WTC11 (cell line): ENCODE measurements at regions not wholly inside any gene's neighbourhood (a gene's known extent, or its start where the extent isn't known, plus 50 kb on each side); places are given as distances from the start of the nearest gene placed in this dataset.

ENCODE experiments used
- ATAC-seq: fragments of 200-7000 bp; cut with Tn5 transposase; 2 replicates; pipeline ENCODE4 v1.10.0; 2021; ENCODE audit warnings: mild to moderate bottlenecking, moderate library complexity
- CTCF ChIA-PET: fragments of 300-600 bp; sonication (Branson Sonifier 250); formaldehyde crosslinking; loops from one replicate; lab custom pipeline; 2021; ENCODE audit warnings: antibody characterized with exemption; lab: Charles Lee
- POLR2A ChIA-PET: fragments of 350-600 bp; sonication (Branson Sonifier 250); formaldehyde crosslinking; loops from one replicate; lab custom pipeline; 2021; ENCODE audit warnings: antibody characterized with exemption; lab: Charles Lee
- DNase-seq: peaks from one replicate; pipeline ENCODE4 v3.0.0; 2021; ENCODE audit warnings: low spot score
- H3K27ac Mint-ChIP-seq: 2 replicates; pipeline ENCODE4 v1.8.0; 2021; ENCODE audit warnings: mixed read lengths
- H3K27me3 Mint-ChIP-seq: 2 replicates; pipeline ENCODE4 v1.8.0; 2021; ENCODE audit warnings: low read depth, mild to moderate bottlenecking, moderate library complexity, mixed read lengths
- H3K36me3 Mint-ChIP-seq: 2 replicates; pipeline ENCODE4 v1.8.0; 2021; ENCODE audit warnings: mixed read lengths
- H3K4me1 Mint-ChIP-seq: 2 replicates; pipeline ENCODE4 v1.8.0; 2022; ENCODE audit warnings: mixed read lengths
- H3K4me3 Mint-ChIP-seq: 2 replicates; pipeline ENCODE4 v1.8.0; 2021; ENCODE audit warnings: mild to moderate bottlenecking, moderate library complexity, mixed read lengths
- H3K9me3 Mint-ChIP-seq: 2 replicates; pipeline ENCODE4 v1.8.0; 2021; ENCODE audit warnings: mixed read lengths
- ATF1 ChIP-seq: sonication (generic); formaldehyde crosslinking; IDR thresholded peaks from 2 replicates; pipeline ENCODE4 v1.8.1; 2023; ENCODE audit warnings: mild to moderate bottlenecking, moderate library complexity, missing genetic modification reagents
- CDX4 ChIP-seq: fragments of 250-450 bp; sonication (Bioruptor Pico); IDR thresholded peaks from 2 replicates; pipeline ENCODE4 v1.9.0; 2021; ENCODE audit warnings: moderate library complexity, mild to moderate bottlenecking, inconsistent platforms, borderline replicate concordance
- E2F1 ChIP-seq: sonication (generic); formaldehyde crosslinking; IDR thresholded peaks from 2 replicates; pipeline ENCODE4 v1.8.0; 2022; ENCODE audit warnings: mild to moderate bottlenecking, missing genetic modification reagents
- E2F5 ChIP-seq: sonication (generic); formaldehyde crosslinking; IDR thresholded peaks from 2 replicates; pipeline ENCODE4 v1.8.1; 2022; ENCODE audit warnings: mild to moderate bottlenecking, moderate library complexity, missing genetic modification reagents
- FOXK1 ChIP-seq: sonication (generic); formaldehyde crosslinking; IDR thresholded peaks from 2 replicates; pipeline ENCODE4 v1.8.0; 2022; ENCODE audit warnings: mild to moderate bottlenecking, moderate library complexity, missing genetic modification reagents
- GTF2I ChIP-seq: fragments of 250-450 bp; sonication (Bioruptor Pico); conservative IDR thresholded peaks from 2 replicates; pipeline ENCODE4 v1.4.0; 2021; ENCODE audit warnings: mild to moderate bottlenecking
- JAZF1 ChIP-seq: fragments of 250-450 bp; sonication (Bioruptor Pico); IDR thresholded peaks from 2 replicates; pipeline ENCODE4 v1.9.0; 2021; ENCODE audit warnings: moderate library complexity, mild to moderate bottlenecking, inconsistent platforms
- NFATC4 ChIP-seq: fragments of 250-450 bp; sonication (Bioruptor Pico); IDR thresholded peaks from 2 replicates; pipeline ENCODE4 v1.9.0; 2021; ENCODE audit warnings: mild to moderate bottlenecking
- NR3C1 ChIP-seq: sonication (generic); formaldehyde crosslinking; conservative IDR thresholded peaks from 2 replicates; pipeline ENCODE4 v1.8.1; 2023; ENCODE audit warnings: low read depth, mild to moderate bottlenecking, missing genetic modification reagents
- OVOL2 ChIP-seq: fragments of 250-450 bp; sonication (Bioruptor Pico); IDR thresholded peaks from 2 replicates; pipeline ENCODE4 v1.9.0; 2021; ENCODE audit warnings: mild to moderate bottlenecking, borderline replicate concordance
- SMAD4 ChIP-seq: sonication (generic); formaldehyde crosslinking; IDR thresholded peaks from 2 replicates; pipeline ENCODE4 v1.8.0; 2022; ENCODE audit warnings: mild to moderate bottlenecking, missing genetic modification reagents
- TEAD1 ChIP-seq: sonication (generic); formaldehyde crosslinking; IDR thresholded peaks from 2 replicates; pipeline ENCODE4 v1.8.0; 2022; ENCODE audit warnings: mild to moderate bottlenecking, missing genetic modification reagents
- TEAD4 ChIP-seq: sonication (generic); formaldehyde crosslinking; IDR thresholded peaks from 2 replicates; pipeline ENCODE4 v1.8.0; 2022; ENCODE audit warnings: mild to moderate bottlenecking, missing genetic modification reagents
- USF2 ChIP-seq: sonication (generic); formaldehyde crosslinking; IDR thresholded peaks from 2 replicates; pipeline ENCODE4 v1.8.1; 2023; ENCODE audit warnings: mild to moderate bottlenecking, missing genetic modification reagents, moderate library complexity
- ZNF423 ChIP-seq: fragments of 250-450 bp; sonication (Bioruptor Pico); IDR thresholded peaks from 2 replicates; pipeline ENCODE4 v2.1.2; 2022; ENCODE audit warnings: mild to moderate bottlenecking, moderate library complexity
- ZNF512 ChIP-seq: sonication (generic); formaldehyde crosslinking; IDR thresholded peaks from 2 replicates; pipeline ENCODE4 v1.8.1; 2022; ENCODE audit warnings: missing genetic modification reagents, borderline replicate concordance
- ZNF532 ChIP-seq: fragments of 250-450 bp; sonication (Bioruptor Pico); IDR thresholded peaks from 2 replicates; pipeline ENCODE4 v1.9.0; 2021; ENCODE audit warnings: mild to moderate bottlenecking, borderline replicate concordance

GRCh38 chr10:81280497-81281479 lies 594.2 kb upstream of the NRG3 start:
- CTCF ChIA-PET = no interaction called here
- Mint-ChIP-seq H3K27ac (no peak overlapping the region), H3K4me1 (peaks cover 14% of the 10 kb centered on the region), H3K36me3 (no peaks in the 10 kb centered on the region), H3K9me3 (no peaks in the 10 kb centered on the region), H3K4me3 (no peak overlapping the region), H3K27me3 (no peaks in the 10 kb centered on the region)
- ATAC-seq = no peak
- no peak for DNase-seq
- TF ChIP-seq OVOL2 (CRISPR knock-in tag) (no peak), TEAD1 (CRISPR knock-in tag) (no peak), ZNF423 (CRISPR knock-in tag) (no peak)
- POLR2A ChIA-PET = no interaction called here

GRCh38 chr10:81288544-81288943 lies 586.5 kb upstream of the NRG3 start:
- ChIA-PET POLR2A (no interaction called here), CTCF (no interaction called here)
- no peaks in the 10 kb centered on the region for H3K4me1 Mint-ChIP-seq
- ATAC-seq (no peak), DNase-seq (no peak)
- H3K36me3 Mint-ChIP-seq = no peaks in the 10 kb centered on the region
- peaks cover 3% of the 10 kb centered on the region; the same call in 1 of the 2 replicates for H3K9me3 Mint-ChIP-seq
- H3K27me3 Mint-ChIP-seq = no peaks in the 10 kb centered on the region
- H3K27ac Mint-ChIP-seq = no peak overlapping the region
- no peak overlapping the region for H3K4me3 Mint-ChIP-seq
- TF ChIP-seq CDX4 (no peak), ZNF512 (no peak), ZNF532 (CRISPR knock-in tag) (no peak)

GRCh38 chr10:81297292-81297691 lies 577.7 kb upstream of the NRG3 start:
- Mint-ChIP-seq H3K36me3 (no peaks in the 10 kb centered on the region), H3K27ac (no peak overlapping the region), H3K4me1 (no peaks in the 10 kb centered on the region), H3K27me3 (no peaks in the 10 kb centered on the region), H3K4me3 (no peak overlapping the region), H3K9me3 (peaks cover 7% of the 10 kb centered on the region)
- CTCF ChIA-PET = no interaction called here
- POLR2A ChIA-PET = no interaction called here
- ATAC-seq (no peak), DNase-seq (no peak)
- TF ChIP-seq GTF2I (no peak), SMAD4 (CRISPR knock-in tag) (no peak), TEAD1 (CRISPR knock-in tag) (no peak), E2F1 (no peak), E2F5 (CRISPR knock-in tag) (no peak), JAZF1 (CRISPR knock-in tag) (no peak), NR3C1 (CRISPR knock-in tag) (no peak), FOXK1 (CRISPR knock-in tag) (no peak), ZNF423 (CRISPR knock-in tag) (no peak), USF2 (CRISPR knock-in tag) (no peak), ATF1 (no peak), TEAD4 (CRISPR knock-in tag) (no peak), CDX4 (no peak), NFATC4 (CRISPR knock-in tag) (no peak)
